ENCODE measurements at regions not wholly inside any gene's neighbourhood (a gene's known extent, or its start where the extent isn't known, plus 50 kb on each side); places are given as distances from the start of the nearest gene placed in this dataset.

DNA sequence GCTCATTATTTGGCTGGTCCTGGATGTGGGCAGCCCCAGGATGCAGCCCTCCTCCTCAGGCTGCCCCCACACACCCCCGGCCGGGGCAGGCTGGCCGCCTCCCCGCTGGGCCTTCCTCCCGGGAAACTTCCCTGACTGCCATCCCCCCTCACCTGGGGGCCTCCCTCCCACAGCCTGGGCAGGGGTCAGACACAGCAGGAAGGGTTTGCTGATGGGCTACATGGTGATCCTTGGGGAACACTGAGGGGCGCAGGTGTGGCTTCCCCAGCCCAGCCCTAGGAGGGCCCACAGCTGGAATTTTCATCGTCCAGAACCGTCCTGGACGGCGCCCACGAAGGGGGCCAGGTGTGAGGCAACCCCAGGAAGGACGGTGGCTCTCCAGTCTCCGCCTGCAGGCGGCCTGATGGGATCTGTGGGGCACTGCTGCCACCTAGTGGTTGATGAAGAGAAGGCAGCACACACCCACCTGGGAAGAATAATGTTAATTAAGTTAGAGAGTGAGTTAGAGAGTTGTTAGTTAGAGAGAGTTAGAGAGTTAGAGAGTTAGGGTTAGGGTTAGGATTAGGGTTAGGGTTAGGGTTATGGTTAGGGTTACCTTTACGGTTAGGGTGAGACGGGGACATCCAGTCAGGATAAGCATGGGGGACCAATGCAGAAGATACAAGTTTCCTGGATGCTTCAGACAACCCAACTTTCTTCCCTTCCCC is 75.9 kb upstream of the PRR5 start:
- peak; percentile 89 to 99 (median 92) for TF ChIP-seq CTCF (IDR thresholded peaks at IDR 0.05 in 2 of 3, conservative IDR thresholded peaks at IDR 0.05 in 1 of 3; ENCODE audit: control insufficient read depth in 2 of 3, extremely low read depth in 1 of 3, insufficient read depth in 1 of 3, low read depth in 3 of 3, low read length in 3 of 3)
- TF ChIP-seq ZNF24 (IDR thresholded peaks at IDR 0.05), result no peak
- TF ChIP-seq HDGF (IDR thresholded peaks at IDR 0.05), result no peak
- TF ChIP-seq PAX5 (IDR thresholded peaks at IDR 0.05; ENCODE audit: borderline replicate concordance, low read depth, low read length), result no peak
- no peak for TF ChIP-seq JUND (IDR thresholded peaks at IDR 0.05; ENCODE audit: low read depth, low read length)
- TF ChIP-seq, protein P1, sequence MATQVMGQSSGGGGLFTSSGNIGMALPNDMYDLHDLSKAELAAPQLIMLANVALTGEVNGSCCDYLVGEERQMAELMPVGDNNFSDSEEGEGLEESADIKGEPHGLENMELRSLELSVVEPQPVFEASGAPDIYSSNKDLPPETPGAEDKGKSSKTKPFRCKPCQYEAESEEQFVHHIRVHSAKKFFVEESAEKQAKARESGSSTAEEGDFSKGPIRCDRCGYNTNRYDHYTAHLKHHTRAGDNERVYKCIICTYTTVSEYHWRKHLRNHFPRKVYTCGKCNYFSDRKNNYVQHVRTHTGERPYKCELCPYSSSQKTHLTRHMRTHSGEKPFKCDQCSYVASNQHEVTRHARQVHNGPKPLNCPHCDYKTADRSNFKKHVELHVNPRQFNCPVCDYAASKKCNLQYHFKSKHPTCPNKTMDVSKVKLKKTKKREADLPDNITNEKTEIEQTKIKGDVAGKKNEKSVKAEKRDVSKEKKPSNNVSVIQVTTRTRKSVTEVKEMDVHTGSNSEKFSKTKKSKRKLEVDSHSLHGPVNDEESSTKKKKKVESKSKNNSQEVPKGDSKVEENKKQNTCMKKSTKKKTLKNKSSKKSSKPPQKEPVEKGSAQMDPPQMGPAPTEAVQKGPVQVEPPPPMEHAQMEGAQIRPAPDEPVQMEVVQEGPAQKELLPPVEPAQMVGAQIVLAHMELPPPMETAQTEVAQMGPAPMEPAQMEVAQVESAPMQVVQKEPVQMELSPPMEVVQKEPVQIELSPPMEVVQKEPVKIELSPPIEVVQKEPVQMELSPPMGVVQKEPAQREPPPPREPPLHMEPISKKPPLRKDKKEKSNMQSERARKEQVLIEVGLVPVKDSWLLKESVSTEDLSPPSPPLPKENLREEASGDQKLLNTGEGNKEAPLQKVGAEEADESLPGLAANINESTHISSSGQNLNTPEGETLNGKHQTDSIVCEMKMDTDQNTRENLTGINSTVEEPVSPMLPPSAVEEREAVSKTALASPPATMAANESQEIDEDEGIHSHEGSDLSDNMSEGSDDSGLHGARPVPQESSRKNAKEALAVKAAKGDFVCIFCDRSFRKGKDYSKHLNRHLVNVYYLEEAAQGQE (IDR thresholded peaks at IDR 0.05; ENCODE audit: low read depth, low read length), result no peak
